HG02943 (cell line): ENCODE measurements at regions not wholly inside any gene's neighbourhood (a gene's known extent, or its start where the extent isn't known, plus 50 kb on each side); places are given as distances from the start of the nearest gene placed in this dataset.

Experiments
- ATAC-seq: cut with Tn5 transposase; IDR thresholded peaks from one replicate; pipeline ENCODE4 v1.9.1; 2021; ENCODE audit warnings: mild to moderate bottlenecking, low read depth, moderate library complexity; ENCODE audit not compliant: unreplicated experiment

DNA sequence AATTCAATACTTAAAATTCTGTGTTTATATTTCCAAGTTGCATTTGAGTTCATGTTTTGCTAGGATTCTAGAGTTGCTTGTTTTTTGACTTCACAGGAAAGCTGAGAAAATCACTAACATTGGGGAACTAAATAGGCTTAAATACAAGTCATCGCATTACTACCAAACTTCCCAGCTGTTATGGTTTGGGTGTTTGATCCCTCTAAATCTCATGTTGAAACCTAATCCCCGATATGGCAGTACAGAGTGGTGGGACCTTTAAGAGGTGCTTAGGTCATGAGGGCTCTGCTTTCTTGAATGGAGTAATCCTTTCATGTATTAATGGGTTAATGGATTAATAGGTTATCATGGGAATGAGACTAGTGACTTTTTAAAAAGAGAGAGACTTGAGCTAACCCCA is 77.2 kb upstream of the ARPP21 start:
- ATAC-seq = no peak

DNA sequence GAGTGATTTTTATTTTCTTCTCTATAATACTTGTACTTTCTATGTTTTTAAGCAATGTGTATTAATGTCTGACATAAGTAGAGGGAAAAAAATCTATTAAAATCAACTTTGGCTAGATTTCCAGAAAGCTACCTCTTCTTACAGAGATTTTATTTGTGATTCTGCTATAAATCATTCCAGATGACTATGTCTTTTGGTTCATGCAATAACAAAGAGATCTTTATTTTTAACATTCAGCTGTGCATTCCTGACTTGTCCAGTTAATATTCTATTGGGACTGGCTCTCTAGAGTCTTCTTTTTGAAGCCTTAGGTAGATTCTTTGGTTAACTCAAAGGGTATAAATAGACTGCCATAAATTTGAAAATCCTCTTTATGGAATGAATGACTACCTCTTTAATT is 74.3 kb upstream of the ARPP21 start:
- ATAC-seq = no peak
